Epidermal melanocyte (primary cell): ENCODE measurements at regions not wholly inside any gene's neighbourhood (a gene's known extent, or its start where the extent isn't known, plus 50 kb on each side); places are given as distances from the start of the nearest gene placed in this dataset.

Experiments
- DNase-seq: peaks from one replicate; pipeline ENCODE4 v3.0.0; 2011; ENCODE audit warnings: low spot score; ENCODE audit not compliant: insufficient read length

DNA sequence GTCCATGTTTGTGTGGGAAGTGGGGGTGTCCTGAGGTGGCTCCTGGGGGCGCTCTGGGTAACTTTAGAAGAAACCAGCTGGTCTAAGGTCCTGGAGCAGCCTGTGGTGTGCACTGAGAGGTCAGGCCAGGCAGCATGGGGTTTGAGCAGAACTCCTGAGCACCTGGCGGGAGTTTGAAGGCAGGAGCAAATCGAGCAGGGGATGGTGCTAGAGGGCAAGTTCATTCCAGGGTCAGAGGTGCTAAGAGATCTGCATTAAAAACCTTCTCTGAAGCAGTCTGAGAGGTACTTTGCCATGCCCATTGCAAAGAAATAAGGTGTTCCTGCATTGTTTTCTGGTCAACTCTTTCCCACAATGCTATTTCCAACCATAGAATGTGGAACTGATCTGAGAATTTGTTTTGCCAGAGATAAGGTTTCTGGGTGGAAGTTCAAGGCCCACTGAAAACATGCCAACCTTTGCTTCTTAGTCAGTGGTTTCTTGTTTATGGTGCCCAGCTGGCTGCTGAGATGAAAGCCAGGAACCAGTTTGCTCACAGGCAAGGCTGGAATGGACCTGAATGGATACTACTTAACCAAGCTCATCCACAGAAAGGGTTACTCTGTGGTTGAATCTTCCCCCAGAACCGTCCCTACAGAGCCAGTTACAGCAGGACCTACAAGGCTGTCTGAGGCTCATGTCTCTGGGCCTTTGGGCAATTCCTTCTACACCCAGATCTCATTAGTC, 136.3 kb upstream of the TMEM72 start:
- DNase-seq, result no peak

DNA sequence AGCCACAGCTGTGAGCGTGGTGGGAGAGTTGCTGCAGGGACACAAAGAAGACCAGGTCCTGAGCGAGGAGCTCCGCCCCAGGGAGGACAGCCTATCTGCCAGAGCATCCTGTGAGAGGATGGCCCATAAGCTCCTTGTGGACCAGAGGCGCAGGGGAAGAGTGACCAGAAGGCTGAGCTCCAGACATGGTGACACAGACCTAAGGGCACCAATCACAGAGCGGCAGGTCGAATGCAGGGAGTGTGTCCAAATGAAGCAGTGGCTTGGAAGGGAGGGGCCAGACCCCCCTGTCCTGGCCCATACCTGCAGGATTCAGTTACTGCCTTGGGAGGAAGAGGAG, 135.8 kb upstream of the TMEM72 start:
- DNase-seq, result no peak

DNA sequence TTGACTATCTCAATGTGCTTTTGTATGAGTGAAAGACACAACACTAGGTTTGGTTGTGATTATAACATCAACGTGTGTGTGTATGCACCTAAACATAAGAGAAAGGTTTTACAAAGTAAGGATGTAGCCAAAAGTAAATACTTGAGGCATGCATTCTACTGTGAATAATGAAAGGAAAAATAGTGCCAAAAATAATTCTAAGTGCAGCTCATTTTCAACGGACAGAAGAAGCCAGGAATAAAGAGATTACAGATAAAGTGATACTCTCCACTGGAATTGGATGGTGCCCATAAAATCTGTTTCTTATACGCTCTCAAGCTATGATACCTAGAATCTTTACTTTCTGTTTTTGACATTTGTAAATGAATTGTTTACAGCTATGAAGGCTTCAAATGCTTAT, 135.0 kb upstream of the TMEM72 start:
- DNase-seq, result no peak

DNA sequence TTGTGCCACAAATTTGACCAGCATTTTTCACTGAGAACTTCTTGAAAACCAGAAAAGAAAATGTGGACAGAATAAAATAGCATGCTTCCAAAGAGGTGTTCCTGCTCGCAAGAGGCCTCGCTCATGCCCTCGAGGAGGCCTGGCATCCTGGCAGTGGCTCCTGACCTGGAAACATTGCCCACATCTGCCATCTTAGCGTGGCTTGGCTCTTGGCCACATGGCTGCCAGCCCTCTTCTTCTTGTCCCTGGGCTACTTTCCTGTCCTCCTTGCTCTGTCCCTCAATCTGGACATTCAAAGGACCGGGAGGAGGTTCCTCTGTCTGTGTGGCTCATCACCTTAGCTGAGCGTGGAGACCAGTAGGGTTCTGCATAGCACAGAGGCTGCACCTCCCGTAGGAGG, 131.6 kb upstream of the TMEM72 start:
- no peak for DNase-seq

DNA sequence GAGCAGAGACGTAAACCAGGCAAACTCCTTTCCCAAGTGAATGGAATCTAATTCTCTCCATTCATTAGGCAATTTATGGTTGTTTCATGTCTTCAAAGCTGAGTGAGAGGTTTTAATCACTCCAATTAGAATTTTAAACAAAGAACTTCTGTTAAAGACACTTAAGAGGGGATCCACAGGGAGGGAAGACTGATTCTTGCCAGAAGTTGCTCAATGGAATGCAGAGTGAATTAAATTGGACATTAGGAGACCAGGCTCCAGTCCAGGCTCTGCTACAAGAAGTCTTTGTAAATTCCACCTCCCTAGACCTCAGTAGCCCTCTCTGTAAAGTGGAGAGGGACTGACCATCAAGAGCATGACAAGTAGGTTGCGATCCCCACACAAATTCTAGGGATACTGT, 130.7 kb upstream of the TMEM72 start:
- DNase-seq, result no peak

DNA sequence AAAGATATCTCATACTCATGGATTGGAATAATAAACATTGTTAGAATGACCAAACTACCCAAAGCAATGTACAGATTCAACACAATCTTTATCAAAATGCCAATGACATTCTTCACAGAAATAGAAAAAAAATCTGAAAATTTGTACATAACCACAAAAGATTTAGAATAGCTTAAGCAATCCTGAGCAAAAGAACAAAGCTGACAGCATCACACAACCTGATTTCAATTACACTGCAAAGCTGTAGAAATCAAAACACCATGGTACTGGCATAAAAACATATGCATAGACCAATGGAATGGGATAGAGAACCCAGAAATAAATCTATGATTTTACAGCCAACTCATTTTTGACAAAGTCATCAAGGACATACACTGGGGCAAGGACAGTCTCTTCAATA, 130.0 kb upstream of the TMEM72 start:
- no peak for DNase-seq

DNA sequence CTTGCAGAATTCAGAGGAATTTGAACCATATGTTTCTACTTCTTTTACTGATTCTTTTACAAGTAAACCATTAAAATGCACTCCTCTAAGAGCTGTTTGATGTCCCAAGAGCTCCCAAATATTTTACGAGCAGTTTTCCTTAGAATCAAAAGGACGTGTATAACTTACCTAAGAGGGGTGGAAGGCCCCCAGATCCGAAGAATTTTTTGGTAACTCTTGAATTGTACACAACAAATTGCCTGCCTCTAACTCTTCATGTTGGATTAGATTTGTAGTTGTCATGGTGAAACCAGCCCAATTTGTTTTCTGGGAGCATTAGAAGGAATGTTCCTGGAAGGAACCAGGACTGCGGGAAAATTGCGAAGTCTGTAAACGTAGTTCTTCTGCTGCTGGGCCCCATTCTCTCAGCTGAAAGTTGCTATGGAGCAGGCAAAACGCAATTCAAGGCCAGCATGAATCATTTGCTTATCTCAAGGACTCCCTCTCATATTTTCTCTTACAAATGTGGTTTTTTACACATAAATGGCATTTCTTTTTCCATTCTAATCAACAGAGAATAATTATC, 124.8 kb upstream of the TMEM72 start:
- DNase-seq, result no peak

DNA sequence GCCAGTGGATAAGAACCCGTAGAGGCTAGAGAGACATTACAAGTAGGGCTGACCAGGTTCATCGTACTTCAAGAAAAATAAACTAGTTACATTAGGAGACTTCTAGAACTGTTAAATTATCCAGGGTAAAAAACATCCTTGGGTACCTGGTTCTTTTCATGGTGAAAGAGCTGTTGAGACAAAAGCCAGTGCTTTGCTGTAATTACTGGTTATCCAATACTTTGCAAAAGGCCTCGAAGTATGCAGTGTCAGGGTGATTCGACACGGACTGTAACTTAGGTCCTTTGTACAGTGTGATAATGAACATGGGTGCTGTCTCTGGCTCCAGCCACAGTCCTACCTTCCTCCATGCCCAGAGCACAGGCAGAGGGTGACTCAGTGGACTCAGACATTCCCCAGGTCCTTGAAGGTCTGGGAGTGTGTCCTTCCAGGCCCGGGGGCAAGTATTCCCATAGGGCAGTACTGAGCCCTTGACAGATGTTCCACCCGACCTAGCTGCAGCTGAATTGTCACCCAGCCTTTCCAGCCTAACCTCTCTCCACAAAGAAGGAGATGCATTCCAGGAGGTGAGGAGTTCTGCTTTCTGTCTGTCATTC, 123.6 kb upstream of the TMEM72 start:
- DNase-seq, result no peak

DNA sequence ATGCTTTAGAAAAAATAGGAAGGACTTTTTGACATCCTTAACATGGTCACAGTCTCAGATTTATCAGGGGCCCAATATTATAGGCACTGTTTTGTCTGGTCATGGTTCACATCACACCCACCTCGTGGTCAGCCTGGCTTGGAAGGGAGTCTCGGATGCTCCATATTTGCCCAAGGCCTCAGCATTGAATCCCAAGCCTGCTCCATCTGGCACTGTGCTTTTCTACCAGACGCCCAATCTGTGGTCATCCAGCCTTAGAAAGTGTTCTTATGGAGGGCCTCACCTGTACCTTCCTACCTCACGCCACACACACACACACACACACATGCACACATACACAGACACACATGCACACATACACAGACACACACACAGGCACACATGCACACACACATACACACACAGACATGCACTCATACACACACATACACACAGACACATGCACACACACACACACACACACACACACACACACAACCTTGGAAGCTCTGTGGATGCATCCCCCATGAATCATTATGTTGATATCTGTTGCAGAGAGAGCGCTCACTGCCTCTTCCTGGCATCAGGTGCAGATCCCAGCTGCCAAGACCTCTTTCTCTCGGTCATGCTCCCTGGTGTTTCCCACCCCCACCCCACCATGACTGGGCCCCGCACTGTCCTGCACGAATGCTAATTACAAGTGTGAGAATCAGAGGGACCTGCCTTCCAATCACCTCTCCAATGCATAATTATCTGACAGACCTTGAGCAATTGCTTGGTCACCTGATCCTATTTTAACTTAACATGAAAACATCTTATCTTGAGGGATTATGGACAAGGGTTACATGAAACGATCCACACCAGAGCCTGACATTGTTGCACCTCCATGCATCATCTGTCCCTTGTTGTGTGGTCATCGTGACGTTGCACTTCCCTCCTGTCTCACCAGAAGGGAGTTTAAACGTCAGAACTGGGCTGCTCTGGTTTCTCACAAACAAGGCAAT, 122.7 kb upstream of the TMEM72 start:
- no peak for DNase-seq

DNA sequence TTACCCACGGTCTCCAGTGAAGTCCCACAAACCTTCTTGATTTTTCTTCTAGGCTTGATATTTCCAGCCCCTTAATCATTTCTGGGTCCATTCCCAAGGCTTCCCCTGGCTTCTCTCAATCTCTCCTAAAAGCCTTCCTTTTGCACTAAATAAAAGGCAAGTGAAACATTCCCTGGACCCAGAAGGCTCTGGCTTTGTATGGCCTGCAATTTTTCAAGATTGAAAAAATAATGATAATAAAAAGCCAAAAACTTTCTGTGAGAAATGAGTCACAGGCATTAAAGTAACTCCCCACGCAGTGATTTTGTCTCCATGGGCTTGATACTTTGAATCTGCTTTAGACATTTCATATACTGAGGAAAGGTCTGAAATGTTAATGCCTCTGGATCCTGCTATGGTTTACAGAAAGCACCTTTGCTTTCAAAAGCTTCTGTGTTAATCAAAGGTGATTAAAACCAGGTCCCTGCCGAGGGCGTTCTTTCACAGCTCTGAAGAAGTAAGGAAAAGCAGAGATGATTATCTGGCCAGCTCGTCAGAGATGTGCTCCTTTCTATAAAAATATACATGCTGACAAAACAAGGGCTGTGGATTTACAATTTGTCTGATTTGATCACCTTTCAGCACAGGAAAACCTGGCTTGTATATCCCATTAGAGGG, 118.9 kb upstream of the TMEM72 start:
- DNase-seq, result no peak

DNA sequence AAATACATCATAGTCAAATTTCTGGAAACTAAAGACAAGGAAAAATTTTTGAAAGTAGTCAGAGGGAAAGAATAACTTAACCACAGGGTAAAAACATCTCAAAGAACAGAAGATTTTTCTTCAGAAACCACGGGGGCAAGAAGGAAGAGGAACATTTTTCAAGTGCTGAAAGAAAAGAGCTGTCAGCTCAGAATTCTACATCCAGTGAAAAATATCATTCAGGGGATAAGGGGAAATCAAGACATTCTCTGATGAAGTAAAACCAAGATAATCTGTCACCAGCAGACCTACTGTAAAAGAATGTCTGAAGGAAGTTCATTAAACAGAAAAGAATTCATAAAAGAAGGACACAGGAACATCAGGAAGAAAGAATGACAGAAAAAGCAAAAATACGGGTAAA, 111.2 kb upstream of the TMEM72 start:
- no peak for DNase-seq

DNA sequence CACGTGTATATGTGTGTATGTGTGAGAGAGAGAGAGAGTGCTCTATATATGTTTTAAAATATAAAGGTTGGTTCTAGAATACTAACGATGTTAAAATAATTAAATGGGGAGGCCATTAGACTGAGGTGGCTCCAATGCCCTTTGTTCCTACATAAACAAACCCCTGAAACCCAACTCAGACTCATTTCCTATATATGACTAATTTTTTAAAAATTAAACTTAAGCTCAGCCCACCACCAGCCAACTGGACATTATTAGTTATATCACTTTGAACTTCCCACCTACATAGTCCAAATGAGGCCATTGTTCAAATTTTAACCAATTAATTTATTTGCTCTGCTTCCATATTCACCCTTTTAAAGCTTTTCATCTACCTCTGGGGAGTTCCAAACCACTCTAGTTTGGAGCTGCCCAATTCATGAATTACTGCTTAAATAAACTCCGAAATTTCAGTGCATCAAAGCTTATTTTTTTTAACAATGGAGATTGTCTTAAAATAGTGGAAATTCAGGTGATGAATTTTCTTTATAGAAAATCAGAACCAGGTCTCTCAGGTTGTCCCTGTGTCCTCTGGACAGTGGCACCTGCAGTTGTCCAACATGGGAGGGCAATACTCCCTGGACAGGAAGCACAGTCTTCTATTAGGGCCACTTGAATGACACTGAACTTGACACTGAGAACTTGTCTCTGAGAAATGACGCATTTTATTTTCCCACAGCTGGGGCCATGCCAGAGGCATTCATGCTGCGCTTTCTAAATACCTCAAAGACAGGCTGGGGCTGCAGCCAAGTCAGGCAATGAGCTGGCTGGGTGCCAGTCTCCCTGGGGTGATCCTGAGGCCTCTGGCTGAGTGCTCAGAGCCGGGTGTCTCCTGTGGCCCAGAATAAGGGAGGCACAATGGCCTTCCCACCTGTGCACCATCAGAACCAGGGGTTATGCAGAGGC, 109.5 kb upstream of the TMEM72 start:
- peak; percentile 34 for DNase-seq

DNA sequence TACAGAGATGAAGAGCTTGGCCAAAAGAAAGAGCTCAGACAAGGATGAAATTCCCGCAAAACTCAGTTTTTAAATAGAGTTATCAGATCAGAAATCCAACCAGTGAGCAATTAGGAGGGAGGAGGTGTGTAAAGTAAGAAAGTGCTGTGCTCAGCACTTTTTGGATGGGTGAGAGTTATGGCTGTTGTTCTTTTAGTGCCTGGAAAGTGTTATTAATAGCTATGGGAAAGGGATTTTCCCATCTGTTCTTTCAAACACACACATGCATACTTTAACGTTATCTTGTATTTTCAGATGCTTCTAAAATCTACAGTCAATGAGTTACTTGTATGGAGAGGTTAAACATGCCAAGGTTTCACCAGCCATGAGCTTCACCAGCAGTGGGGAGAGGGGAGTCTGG, 107.3 kb upstream of the TMEM72 start:
- DNase-seq, result no peak

DNA sequence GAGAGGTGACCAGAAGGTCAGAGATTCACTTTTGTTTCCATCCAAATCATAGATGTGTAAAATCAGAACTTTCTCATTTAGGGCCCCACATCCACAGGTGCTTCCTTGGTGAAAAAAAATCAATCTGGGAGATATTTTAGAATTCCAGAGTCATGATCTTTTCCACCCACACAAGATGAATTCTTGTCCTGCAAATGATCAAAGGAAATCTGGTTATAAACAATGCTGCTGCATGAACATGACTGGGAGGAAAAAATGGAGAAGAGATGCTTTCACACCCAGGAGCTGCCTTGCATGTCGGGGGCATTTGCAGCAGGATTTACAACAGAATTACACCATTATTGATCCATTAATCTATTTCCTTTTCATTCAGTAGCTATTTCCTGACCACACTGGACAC, 106.5 kb upstream of the TMEM72 start:
- DNase-seq, result no peak

DNA sequence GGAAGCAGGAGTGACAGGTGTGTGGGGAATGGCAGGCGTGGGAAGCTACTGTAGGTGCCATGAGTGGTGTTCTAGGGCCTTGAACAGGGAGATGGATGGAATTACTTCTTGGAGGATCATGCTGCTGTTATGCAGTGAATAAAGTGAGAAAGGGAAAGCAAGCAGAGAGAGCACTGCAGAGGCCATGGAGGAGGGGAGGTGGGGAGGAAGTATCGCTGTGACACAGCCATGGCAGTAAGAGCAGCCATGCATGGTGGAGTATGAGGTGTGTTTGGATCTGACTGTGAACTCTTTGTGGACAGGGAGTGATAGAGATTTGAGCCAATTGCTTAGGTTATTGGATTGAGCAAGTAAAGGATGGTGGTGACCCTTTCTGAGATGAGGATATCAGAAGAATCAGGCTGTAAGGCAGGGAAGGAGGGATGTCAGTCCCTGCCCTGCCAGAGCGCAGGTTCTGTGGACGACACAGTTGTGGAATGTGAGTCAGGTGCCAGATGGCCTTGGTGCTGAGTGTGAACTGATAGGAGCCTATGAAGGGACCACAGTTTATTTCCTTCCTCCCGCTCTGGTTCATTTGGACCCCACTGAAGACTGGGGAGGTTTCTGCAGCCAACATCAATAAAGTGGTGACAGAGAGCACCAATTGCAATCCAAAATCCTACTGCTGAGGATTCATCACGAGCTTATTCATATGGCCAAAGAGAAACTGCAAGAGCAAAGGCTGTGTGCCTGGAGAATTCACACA, 105.5 kb upstream of the TMEM72 start:
- DNase-seq, result no peak

DNA sequence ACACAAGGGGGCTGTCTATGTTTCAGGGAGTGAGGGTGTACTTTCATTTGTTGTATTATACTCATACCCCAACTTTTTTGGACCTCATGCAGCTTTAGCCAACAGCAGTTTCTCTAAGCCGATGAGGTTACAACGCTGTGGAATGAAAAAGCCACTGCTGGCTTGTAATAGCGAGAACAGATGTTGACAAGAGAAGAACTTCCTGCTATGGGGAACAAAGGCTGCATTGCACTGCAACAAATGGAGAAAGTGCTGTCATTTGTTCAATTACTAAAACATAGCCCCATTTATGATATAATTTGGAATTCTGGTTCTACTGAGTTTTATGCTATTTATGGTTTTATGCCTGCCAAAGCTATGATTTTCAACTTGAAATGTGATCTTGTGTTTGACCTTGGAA, 104.2 kb upstream of the TMEM72 start:
- DNase-seq, result no peak

DNA sequence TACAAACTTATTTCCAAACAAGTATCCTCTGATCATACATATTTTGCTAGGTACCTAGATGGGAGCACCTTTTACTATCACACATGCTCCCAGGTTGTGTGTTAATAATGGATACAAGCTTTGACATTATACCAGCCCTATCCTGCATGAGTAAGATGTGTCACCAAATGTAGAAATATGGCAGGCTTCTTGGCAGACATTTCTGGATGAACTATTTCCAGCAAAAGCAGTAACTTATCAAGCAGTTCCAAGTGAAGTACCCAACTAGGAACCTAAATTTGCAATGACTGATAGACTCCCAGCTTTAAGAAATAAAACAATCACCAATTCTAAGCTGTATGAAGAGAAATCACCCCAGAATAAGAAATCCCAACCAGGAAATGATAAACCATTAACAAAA, 103.7 kb upstream of the TMEM72 start:
- DNase-seq, result no peak

DNA sequence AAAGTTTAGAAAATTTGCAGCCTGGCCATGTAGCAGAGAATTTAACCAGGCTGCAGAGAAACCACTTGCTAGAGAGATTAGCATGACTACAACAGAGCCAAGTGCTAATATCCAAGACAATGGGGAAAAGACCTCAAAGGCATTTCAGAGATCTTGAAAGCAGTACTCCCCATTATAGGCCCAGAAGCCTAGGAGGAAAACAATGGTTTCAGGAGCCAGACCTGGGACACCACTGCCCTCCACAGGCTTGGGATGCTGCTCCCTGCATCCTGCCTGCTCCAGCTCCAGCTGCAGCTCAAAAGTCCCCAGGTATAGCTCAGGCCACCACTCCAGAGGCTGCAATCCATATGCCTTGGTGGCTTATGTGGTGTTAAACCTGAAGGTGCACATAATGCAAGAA, 101.5 kb upstream of the TMEM72 start:
- DNase-seq, result no peak

DNA sequence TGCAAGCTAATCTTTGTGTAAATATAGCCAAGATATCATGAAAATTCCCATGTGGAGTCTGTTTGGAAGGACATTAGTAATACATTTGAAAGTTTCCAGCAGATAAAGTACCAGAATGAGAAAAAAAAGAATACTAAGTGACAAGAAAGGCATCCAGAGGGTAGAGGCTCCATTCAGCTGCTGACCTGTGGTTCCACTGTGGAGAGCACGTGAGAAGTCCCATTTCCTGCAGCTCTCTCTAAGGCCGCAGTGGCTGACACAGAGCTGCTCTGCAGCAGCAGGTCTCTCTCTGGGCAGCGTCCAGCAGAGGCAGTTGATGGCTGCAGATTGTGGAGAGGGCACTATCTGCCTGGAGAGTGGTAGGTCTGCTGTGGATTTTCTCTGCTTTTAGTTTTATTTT, 100.1 kb upstream of the TMEM72 start:
- no peak for DNase-seq

DNA sequence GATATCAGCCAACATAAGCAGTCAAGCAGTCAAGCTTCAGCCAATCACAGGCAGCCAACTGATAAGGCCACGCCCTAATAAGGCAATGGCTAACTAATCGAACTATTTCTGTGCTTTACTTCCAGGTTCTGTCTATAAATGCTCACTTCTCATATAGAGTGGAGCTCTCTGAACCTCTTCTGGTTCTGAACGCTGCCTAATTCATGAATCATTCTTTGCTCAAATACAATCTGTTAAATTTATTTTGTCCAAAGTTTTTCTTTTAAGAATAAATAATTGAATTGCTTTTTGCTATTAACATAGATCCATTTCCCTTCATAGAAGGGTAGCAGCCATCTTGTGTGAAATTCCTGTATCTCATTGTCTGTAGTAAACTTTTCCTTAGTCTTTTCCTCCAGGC, 97.9 kb upstream of the TMEM72 start:
- DNase-seq, result no peak
